H1 (cell line): ENCODE measurements at regions not wholly inside any gene's neighbourhood (a gene's known extent, or its start where the extent isn't known, plus 50 kb on each side); places are given as distances from the start of the nearest gene placed in this dataset.

Experiments
- GABPA ChIP-seq: IDR thresholded peaks from 2 replicates; pipeline ENCODE4 v1.6.1; 2011; ENCODE audit warnings: mild to moderate bottlenecking, low read length, moderate library complexity, borderline replicate concordance; ENCODE audit not compliant: insufficient read depth
- POLR2AphosphoS5 ChIP-seq: IDR thresholded peaks from 2 replicates; pipeline ENCODE4 v1.6.1; 2011; ENCODE audit warnings: low read depth, low read length

- TF ChIP-seq POLR2AphosphoS5 (no peak), GABPA (no peak)
Observed at GRCh38 chr1:188425687-188426086, 1596.9 kb downstream of the PLA2G4A start.
